AG04449 (cell line): ENCODE measurements at regions not wholly inside any gene's neighbourhood (a gene's known extent, or its start where the extent isn't known, plus 50 kb on each side); places are given as distances from the start of the nearest gene placed in this dataset.

Experiments used
- CTCF ChIA-PET: fragments of 350-600 bp; formaldehyde crosslinking; extraction: SDS; loops from one replicate; lab custom pipeline; 2021; ENCODE audit warnings: antibody characterized with exemption; lab: Yijun Ruan, JAX
- POLR2A ChIA-PET: fragments of 400-600, 350-600 bp; formaldehyde crosslinking; extraction: SDS; loops from one replicate; lab custom pipeline; 2020; ENCODE audit warnings: antibody characterized with exemption, inconsistent platforms; lab: Yijun Ruan, JAX
- DNase-seq: peaks from one replicate; pipeline ENCODE4 v3.0.0-alpha.2; 2010; ENCODE audit warnings: low read depth, low spot score
- H3K4me3 ChIP-seq: 2 replicates; pipeline ENCODE4 v1.5.1; 2011; ENCODE audit warnings: low read depth, mild to moderate bottlenecking, control low read depth, low read length
- TF ChIP-seq, protein P1 (sequence below): IDR thresholded peaks from one replicate; pipeline ENCODE4 v1.5.1; 2011; ENCODE audit warnings: mild to moderate bottlenecking, moderate library complexity, low read length, control low read depth, inconsistent platforms; ENCODE audit not compliant: insufficient read depth; ENCODE audit errors: missing control alignments

DNA sequence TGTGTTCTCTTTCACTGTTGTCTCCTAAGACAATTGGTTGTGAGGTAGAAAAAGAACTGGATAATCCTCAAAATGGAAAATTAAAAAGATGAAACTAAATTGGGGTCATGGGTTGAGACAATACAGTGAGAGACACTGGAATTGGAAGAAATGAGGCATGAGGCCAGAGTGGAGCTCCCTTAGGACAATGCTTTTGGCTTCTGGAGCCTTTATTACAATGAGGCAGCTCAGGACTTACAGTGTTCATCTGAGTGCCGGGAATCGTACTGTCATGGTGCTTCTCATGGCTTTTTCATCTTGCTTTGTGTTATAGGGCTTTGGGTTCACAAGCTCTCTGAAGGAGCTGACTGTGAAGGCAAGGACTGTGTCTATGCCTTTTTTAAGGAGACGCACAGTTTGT is 293.5 kb downstream of the SOX2 start:
- ChIA-PET POLR2A (no interaction called here), CTCF (no interaction called here)

DNA sequence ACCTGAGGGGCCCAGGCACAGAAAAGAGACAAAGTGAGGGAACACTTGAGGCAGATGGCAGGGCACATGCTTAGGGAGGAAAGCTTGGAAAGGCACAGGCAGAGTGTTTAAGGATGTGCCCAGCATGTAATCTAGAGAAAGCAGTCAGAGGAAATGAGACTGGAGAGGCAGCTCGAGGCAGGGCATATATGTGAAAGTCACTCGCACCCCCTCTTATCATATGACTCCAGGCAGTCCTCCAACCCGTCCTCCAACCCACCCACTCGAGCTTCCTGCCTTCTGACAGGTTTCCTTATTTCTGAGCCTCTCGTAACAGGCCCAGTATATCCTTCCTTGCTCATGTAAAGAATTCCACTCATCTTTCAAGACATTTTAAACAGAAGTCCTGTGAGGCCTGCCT is 294.0 kb downstream of the SOX2 start:
- ChIA-PET CTCF (no interaction called here), POLR2A (no interaction called here)
- no peak overlapping the region for H3K4me3 ChIP-seq
- TF ChIP-seq, protein P1, sequence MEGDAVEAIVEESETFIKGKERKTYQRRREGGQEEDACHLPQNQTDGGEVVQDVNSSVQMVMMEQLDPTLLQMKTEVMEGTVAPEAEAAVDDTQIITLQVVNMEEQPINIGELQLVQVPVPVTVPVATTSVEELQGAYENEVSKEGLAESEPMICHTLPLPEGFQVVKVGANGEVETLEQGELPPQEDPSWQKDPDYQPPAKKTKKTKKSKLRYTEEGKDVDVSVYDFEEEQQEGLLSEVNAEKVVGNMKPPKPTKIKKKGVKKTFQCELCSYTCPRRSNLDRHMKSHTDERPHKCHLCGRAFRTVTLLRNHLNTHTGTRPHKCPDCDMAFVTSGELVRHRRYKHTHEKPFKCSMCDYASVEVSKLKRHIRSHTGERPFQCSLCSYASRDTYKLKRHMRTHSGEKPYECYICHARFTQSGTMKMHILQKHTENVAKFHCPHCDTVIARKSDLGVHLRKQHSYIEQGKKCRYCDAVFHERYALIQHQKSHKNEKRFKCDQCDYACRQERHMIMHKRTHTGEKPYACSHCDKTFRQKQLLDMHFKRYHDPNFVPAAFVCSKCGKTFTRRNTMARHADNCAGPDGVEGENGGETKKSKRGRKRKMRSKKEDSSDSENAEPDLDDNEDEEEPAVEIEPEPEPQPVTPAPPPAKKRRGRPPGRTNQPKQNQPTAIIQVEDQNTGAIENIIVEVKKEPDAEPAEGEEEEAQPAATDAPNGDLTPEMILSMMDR: no peak
- DNase-seq: no peak

More for the DNA sequence above, 293.5 kb downstream of the SOX2 start:
- TF ChIP-seq, protein P1: no peak
- no peak for DNase-seq
- H3K4me3 ChIP-seq: no peak overlapping the region

DNA sequence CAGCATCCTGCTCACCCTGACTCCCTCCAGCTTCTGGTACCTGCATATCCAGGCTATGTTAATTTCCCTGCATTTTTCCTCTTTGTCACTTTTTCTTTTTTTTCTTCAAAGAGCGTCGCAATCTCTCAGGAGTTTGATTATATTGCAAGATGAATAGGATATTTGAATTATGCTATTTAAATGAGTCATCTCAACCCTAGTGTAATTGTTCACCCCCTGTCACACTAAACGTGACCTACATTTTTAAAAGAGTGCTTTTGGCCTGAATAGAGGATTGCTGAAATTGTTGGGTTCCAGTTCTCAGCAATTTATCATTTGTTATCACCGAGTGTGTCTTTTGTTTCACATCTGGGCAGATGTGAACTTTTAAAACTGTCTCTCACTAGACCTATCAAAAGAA is 294.7 kb downstream of the SOX2 start:
- no peak overlapping the region for H3K4me3 ChIP-seq
- TF ChIP-seq, protein P1: no peak
- POLR2A ChIA-PET: no interaction called here
- CTCF ChIA-PET: no interaction called here
- DNase-seq: no peak

DNA sequence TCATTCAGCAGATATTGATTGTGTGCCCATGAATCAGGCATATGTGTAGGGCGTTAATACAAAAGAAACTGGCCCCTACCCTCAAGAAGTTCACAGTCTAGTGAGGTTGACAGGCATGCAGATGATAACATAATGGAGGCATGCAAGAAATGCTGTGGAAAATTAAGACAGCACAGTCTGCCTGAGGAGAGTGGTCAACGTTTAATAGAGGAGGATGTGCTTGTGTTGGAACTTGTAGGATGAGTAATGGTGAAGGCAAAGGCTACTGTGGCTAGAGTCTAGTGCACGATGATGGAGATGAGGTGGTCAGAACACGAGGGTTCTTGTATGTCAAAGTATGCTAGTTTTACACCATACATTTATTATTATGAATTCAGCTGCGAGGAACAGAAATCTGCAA is 295.7 kb downstream of the SOX2 start:
- ChIA-PET POLR2A (no interaction called here), CTCF (no interaction called here)
- DNase-seq: no peak
- H3K4me3 ChIP-seq: no peak overlapping the region
- TF ChIP-seq, protein P1: no peak

DNA sequence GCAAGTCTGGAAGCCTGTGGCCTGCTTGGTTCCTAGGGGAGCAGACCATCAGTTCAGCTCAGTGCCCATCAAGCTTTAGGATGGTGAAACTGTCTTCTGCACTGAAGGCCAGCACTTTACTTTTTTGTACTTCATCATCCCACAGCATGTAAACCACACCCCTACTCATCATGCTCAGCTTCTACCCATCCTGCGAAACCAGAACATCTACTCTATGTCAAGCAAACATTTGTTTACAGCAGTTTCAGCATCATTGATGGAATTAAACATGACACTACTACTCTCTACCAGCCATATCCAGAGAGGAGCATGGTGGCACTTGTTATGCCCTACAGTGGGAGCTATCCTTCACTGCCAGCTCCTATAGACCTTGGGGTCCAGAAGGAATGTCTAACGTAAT is 306.6 kb downstream of the SOX2 start:
- CTCF ChIA-PET: no interaction called here
- DNase-seq: no peak
- POLR2A ChIA-PET: no interaction called here
- no peak overlapping the region for H3K4me3 ChIP-seq
- TF ChIP-seq, protein P1: no peak

DNA sequence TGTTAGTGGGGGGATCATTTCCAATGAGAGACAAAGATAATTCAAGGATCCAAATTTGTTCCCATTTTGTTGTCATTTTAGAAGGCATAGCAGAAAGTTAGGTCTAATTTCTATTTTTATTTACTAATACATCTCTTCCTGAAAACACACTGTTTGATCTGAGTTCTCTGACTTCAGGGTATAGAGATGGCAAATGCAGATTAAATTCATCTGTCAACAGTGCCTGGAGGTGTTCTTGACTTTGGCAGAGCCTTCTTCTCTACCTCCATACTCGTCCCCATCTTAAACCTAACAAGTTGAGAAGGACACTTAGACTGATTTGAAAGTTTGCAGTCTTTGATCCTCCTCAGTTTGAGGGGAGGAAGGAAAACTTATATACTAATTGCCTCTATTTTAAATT is 308.2 kb downstream of the SOX2 start:
- TF ChIP-seq, protein P1: no peak
- H3K4me3 ChIP-seq: no peak overlapping the region
- no peak for DNase-seq
- ChIA-PET CTCF (no interaction called here), POLR2A (no interaction called here)
